Fibroblast of upper back skin (primary cell): ENCODE measurements at regions not wholly inside any gene's neighbourhood (a gene's known extent, or its start where the extent isn't known, plus 50 kb on each side); places are given as distances from the start of the nearest gene placed in this dataset.

Experiments
- DNase-seq: peaks from one replicate; pipeline ENCODE4 v3.0.0-alpha.2; 2013

DNA sequence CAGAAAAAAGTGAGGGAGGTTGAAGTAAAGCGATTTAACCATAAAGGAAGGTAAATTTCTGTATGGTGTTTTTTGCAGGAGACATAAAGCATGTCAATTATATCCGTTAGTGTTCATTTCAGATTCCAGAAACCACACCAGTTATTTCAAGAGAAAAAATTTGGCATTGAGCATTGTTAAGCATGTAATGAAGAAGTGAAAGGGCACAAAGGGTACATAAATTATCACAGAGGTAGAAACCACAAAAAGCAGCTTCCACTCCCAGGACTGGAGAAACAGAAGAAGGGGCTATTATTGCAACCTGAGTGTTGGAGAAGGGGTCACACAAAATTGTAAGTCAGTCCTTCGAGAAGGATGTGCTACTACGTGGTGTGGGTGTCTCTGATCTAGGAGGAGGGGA is 72.2 kb upstream of the DACH1 start:
- no peak for DNase-seq

DNA sequence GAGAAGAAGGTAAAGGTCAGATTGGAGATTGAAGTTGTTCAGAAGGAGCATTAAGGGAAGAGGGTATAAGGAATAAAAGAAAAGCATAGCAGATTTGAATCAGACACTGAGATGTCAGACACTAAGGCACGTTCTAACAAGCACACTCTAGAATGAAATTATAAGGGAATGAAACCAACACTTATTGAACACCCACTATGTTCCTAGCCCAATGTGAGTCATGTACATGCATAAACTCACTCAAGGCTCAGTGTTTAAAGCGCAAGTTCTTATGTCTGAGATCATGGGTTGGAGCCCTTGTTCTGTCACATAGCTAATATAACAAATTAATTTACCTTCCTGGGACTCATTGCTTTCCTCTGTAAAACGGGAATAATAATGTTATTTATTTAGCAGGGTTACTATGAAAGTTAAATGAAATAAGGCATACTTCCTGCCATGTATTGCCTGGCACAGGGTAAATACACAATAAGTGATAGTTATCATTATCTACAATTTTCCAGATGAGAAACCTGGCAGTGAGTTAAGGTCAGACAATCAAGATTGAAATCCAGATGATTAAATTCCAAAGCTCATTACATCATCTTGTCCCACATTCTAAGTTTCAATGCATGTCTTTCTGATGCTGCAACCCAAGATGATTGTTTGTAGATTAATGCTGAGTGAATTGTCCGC is 68.3 kb upstream of the DACH1 start:
- peak; percentile 20 for DNase-seq

DNA sequence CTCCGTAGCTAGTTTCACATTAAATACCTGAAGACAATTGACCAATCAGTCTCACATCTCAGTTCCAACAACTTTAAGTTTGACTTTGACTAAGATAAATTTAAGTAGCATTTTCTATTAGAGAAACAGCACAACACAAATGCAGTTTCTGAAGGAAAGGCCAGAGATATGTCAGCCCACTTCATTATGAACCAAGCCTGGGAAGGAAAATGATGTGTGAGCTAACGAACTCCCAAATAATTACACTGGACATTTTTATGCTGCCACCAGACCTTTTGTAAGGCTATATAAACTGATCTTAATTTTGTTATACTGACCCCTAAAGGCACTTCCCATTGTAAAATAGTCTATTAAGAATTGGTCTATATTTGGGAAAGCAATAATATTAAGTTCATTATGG is 57.9 kb upstream of the DACH1 start:
- no peak for DNase-seq

DNA sequence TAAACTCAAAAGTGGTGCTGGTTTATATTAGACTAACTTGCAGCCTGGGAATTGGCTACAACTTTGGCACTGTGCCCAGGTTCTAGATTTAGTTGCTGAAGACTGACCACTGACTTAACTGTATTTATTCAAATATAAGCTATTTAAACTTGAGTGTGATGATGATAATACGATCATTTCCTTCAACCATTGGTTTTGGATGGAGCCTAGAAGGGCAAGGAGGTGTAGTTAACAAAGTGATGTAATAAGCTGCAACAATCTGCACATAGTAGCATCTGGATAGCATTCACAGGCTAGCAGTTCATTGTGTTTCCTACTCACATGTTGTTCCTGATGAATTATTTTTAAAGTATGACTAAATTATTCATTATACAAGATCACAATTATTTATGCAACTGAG is 55.2 kb upstream of the DACH1 start:
- peak; percentile 70 for DNase-seq
